Thyroid gland (tissue), 4 donors: ENCODE measurements at regions not wholly inside any gene's neighbourhood (a gene's known extent, or its start where the extent isn't known, plus 50 kb on each side); places are given as distances from the start of the nearest gene placed in this dataset.
A peak's percentile ranks its signal among the peaks of the same experiment; 100 is the strongest.

Experiments
- DNase-seq, 2 donors: peaks; one replicate each; pipeline ENCODE4 v3.0.0-alpha.2; 2019
- H3K27ac ChIP-seq, 3 donors: fragments of 200-600 bp; sonication (generic); 1 replicate in 2 of 3; 2 replicates in 1 of 3; pipeline ENCODE4 v1.5.1; 2016 to 2019; ENCODE audit warnings: mild to moderate bottlenecking in 1 of 3, moderate library complexity in 1 of 3
- H3K27me3 ChIP-seq: fragments of 200-600 bp; sonication (generic); one replicate; pipeline ENCODE4 v1.5.1; 2019
- H3K36me3 ChIP-seq, 2 donors: fragments of 200-600 bp; sonication (generic); one replicate each; pipeline ENCODE4 v1.5.1; 2016 to 2019
- H3K4me1 ChIP-seq, 2 donors: fragments of 200-600 bp; sonication (generic); one replicate each; pipeline ENCODE4 v1.5.1; 2017 to 2019
- H3K4me3 ChIP-seq, 3 donors: fragments of 200-600 bp; sonication (generic); replicated peaks in 1 of 3; 1 replicate in 2 of 3; 2 replicates in 1 of 3; pipeline ENCODE4 v1.5.1; 2016; ENCODE audit warnings: mild to moderate bottlenecking in 1 of 3
- H3K9me3 ChIP-seq: fragments of 200-600 bp; sonication (generic); one replicate; pipeline ENCODE4 v1.5.1; 2017
- CTCF ChIP-seq, 6 experiments: fragments of 200-600 bp in 3 of 6; fragments of 450-650 bp in 3 of 6; sonication (generic) in 3 of 6; IDR thresholded peaks; one replicate each; pipeline ENCODE4 v1.5.1; 2016 to 2019; ENCODE audit warnings: antibody characterized with exemption in 6 of 6, mild to moderate bottlenecking in 2 of 6, inconsistent platforms in 1 of 6, moderate library complexity in 1 of 6
- POLR2A ChIP-seq, 2 donors: fragments of 450-650 bp; IDR thresholded peaks; one replicate each; pipeline ENCODE4 v1.6.1; 2017; ENCODE audit warnings: antibody characterized with exemption in 2 of 2, mild to moderate bottlenecking in 2 of 2, moderate library complexity in 1 of 2
- WGBS, 2 donors: methylation state at CpG; one replicate each; pipeline ENCODE4 v1.1.5; 2017; 5-methylcytosine and 5-hydroxymethylcytosine counted together
- intact Hi-C: fragments of 100-400 bp; cut with DNase I; formaldehyde crosslinking; loops from one replicate; pipeline ENCODE4 v1.15.1; 2023

GRCh38 chr14:101625336-101626097 is 64.2 kb downstream of the DIO3 start:
- WGBS, 2 donors: 95 to 97% methylated on average over 1 of the region's 1 CpG
- H3K4me1 ChIP-seq: peaks cover 0 to 13% of the 10 kb centered on the region in 2 donors
- H3K4me3 ChIP-seq: no peak overlapping the region
- no peak overlapping the region for H3K27ac ChIP-seq
- no peaks in the 10 kb centered on the region for H3K36me3 ChIP-seq
- H3K27me3 ChIP-seq: no peaks in the 10 kb centered on the region
- TF ChIP-seq POLR2A (IDR thresholded peaks at IDR 0.05): no peak
- TF ChIP-seq CTCF (IDR thresholded peaks at IDR 0.05): no peak
- intact Hi-C loops: no loop called here
- H3K9me3 ChIP-seq: no peaks in the 10 kb centered on the region
- no peak for DNase-seq

GRCh38 chr14:101626331-101626730 is 65.0 kb downstream of the DIO3 start:
- no peaks in the 10 kb centered on the region for H3K36me3 ChIP-seq
- H3K27ac ChIP-seq: no peak overlapping the region
- H3K4me1 ChIP-seq: peaks cover 0 to 13% of the 10 kb centered on the region in 2 donors
- DNase-seq: no peak
- H3K27me3 ChIP-seq: no peaks in the 10 kb centered on the region
- H3K4me3 ChIP-seq: no peak overlapping the region
- WGBS, 2 donors: 87 to 94% methylated on average over 5 of the region's 5 CpGs
- TF ChIP-seq CTCF (IDR thresholded peaks at IDR 0.05): no peak
- TF ChIP-seq POLR2A (IDR thresholded peaks at IDR 0.05): no peak
- intact Hi-C loops: no loop called here
- H3K9me3 ChIP-seq: no peaks in the 10 kb centered on the region

GRCh38 chr14:101627915-101628262 is 66.6 kb downstream of the DIO3 start:
- TF ChIP-seq POLR2A (IDR thresholded peaks at IDR 0.05) (no peak), CTCF (IDR thresholded peaks at IDR 0.05) (no peak)
- H3K27ac ChIP-seq: no peak overlapping the region
- no peaks in the 10 kb centered on the region for H3K27me3 ChIP-seq
- peaks cover 0 to 13% of the 10 kb centered on the region in 2 donors for H3K4me1 ChIP-seq
- DNase-seq: no peak
- 52 to 60% methylated on average over 9 to 16 of the region's 16 CpGs for WGBS, 2 donors
- H3K36me3 ChIP-seq: no peaks in the 10 kb centered on the region
- intact Hi-C loops: no loop called here
- H3K9me3 ChIP-seq: no peaks in the 10 kb centered on the region
- H3K4me3 ChIP-seq: no peak overlapping the region

- intact Hi-C loops: no loop called here
- WGBS, 2 donors: 1 to 5% methylated on average over 13 to 17 of the region's 44 CpGs
- no peak overlapping the region for H3K4me3 ChIP-seq
- no peaks in the 10 kb centered on the region for H3K27me3 ChIP-seq
- peaks cover 0 to 13% of the 10 kb centered on the region in 2 donors for H3K4me1 ChIP-seq
- no peak overlapping the region for H3K27ac ChIP-seq
- DNase-seq: peak; percentile 68 to 76
- H3K9me3 ChIP-seq: no peaks in the 10 kb centered on the region
- no peaks in the 10 kb centered on the region for H3K36me3 ChIP-seq
- TF ChIP-seq POLR2A (IDR thresholded peaks at IDR 0.05): no peak
- peak; percentile 67 to 99 (median 90) for TF ChIP-seq CTCF (IDR thresholded peaks at IDR 0.05)
These were observed 67.2 kb downstream of the DIO3 start for GRCh38 chr14:101628471-101628966.

- Histone ChIP-seq H3K4me1 (peaks cover 0 to 13% of the 10 kb centered on the region in 2 donors), H3K9me3 (no peaks in the 10 kb centered on the region), H3K4me3 (no peak overlapping the region), H3K27me3 (no peaks in the 10 kb centered on the region), H3K36me3 (no peaks in the 10 kb centered on the region), H3K27ac (no peak overlapping the region)
- WGBS, 2 donors: 77 to 88% methylated on average over 6 to 8 of the region's 8 CpGs
- intact Hi-C loops: no loop called here
- no peak for DNase-seq
- no peak for TF ChIP-seq CTCF (IDR thresholded peaks at IDR 0.05)
These were observed 67.7 kb downstream of the DIO3 start for GRCh38 chr14:101628975-101629374.
